NCI-H82 (cell line): ENCODE measurements at regions not wholly inside any gene's neighbourhood (a gene's known extent, or its start where the extent isn't known, plus 50 kb on each side); places are given as distances from the start of the nearest gene placed in this dataset.
"Not testable (repeated sequence)": the region's sequence is repeated elsewhere in the genome, so short reads cannot be mapped to it uniquely, and the experiment has no call there.

ENCODE experiments used
- DNase-seq: peaks from one replicate; lab custom pipeline; 2025; lab: John Stamatoyannopoulos, UW

GRCh38 chr1:20432341-20432740 is 53.7 kb downstream of the CAMK2N1 start:
- DNase-seq, result no peak

GRCh38 chr1:20431176-20431460 is 54.9 kb downstream of the CAMK2N1 start:
- DNase-seq, result no peak

DNA sequence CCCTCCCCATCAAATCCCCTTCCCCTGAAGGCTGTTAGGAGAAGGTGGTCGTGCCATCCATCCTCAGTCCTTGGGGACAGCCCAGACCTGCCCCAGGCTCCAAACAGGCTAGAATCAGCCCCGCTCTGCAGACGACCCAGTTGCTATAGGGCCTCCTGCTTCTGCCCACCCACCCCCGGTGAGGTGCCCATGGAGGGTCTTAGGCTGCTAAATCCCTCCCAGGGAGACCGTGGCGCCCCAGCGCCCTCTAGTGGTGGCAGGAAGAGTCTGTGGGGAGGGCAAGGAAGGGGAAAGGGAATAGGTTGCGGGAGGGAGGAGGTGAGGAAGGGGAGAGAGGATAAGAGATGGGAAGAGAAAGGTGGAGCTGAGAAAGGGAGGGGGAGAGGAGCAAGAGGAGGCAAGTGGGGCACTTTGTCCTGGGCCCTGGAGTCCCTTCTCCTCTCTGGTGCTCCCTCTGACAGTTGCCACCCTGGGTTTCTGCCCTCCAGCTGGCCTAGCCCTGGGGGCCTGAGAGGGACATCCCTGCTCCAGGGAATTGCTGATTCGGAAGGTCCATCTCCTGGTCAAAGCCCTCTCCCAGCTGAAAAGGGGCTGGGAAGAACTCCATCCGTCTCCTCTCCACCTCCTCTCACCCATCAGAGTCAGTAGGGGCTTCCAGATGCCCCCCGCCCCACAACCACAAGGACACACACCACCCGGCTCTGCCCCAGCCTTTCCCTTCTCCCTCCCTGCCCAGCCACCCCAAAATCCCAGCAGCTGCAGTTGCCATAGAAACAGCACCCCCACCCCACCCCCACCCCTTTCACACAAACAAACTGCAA is 55.4 kb downstream of the CAMK2N1 start:
- peak; percentile 82 for DNase-seq

- no peak for DNase-seq
Measured at GRCh38 chr1:20429296-20429695, 56.7 kb downstream of the CAMK2N1 start.

- DNase-seq, result no peak
Measured at GRCh38 chr1:20428841-20429240, 57.2 kb downstream of the CAMK2N1 start.

DNA sequence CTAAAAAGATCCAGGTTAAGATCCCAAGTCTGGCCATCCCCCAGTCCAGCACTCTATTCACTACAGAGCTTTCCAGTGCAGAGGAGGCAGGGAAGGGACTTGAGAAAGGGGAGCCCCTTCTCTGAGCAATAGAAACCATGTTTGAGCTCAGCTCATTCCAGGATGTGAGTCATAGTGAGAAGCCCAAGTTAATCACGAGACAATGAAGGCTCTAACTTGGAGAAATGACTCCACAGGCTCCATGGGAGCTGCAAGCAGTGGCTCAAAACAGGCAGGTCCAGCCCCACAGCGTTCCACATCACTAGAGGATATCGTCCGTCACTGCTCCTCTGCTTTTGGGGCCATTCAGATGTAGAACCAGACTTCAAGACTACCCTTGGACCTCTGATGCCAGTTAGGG is 59.1 kb downstream of the CAMK2N1 start:
- DNase-seq, result no peak

GRCh38 chr1:20426371-20426770 is 59.6 kb downstream of the CAMK2N1 start:
- DNase-seq, result peak; percentile 37

DNA sequence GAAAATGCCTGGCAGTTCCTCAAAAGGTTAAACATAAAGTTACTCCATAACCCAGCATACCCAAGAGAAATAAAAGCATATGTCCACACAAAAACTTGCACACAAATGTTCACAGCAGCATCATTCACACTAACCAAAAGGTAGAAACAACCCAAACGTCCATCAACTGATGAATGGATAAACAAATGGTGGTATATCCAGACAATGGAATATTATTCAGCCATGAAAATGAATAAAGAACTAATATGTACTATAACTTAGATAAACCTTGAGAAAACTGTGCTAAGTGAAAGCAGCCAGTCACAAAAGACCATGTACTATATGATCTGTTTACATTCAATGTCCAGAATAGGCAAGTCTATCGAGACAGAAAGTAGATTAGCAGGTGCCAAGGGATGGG is 60.4 kb downstream of the CAMK2N1 start:
- DNase-seq, result no peak

DNA sequence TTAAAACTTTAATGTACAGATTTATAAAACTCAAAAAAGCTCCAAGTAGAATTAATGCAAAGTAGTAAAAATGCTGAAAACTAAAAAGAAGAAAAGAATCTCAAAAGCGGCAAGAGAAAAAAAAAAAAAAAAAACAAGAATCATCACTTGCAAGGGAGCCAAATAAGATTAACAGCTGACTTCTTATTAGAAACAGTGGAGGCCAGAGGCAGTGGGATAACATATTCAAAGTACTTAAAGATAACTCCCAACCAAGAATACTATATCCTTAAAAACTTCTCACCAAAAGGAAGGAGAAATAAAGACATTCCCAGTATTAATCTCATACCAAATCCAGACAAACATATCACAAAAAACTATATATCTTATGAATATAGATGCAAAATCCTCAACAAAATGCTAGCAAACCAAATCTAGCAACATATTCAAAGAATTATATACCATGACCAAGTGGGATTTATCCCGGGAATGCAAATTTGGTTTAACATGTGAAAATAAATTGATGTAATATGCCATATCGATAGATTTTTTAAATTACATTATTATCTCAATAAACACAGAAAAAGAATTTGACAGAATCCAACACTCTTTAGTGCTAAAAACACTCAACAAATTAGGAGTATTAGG is 62.7 kb downstream of the CAMK2N1 start:
- no peak for DNase-seq

DNA sequence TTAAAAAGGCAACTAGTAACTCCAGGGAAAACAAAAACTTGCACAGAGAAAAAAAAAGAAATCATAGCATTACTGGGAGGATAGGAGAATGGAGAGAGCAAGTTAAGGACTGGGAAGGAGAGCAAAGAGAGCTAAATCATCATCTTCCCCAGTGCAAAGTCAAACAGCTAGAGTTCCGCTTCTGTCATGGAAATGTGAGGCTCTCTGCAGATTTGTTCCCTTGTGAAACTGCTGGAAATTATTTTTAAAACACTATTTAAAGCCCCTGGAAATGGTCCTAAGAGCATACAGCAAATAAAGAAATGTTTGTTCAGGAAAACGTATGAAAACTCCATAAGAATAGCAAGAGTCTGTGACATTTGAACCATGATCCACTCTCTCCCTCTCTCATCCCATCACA is 64.6 kb downstream of the CAMK2N1 start:
- DNase-seq, result no peak

GRCh38 chr1:20417581-20417980 is 68.4 kb downstream of the CAMK2N1 start:
- no peak for DNase-seq

- no peak for DNase-seq
Measured at GRCh38 chr1:20416706-20417105, 69.3 kb downstream of the CAMK2N1 start.

DNA sequence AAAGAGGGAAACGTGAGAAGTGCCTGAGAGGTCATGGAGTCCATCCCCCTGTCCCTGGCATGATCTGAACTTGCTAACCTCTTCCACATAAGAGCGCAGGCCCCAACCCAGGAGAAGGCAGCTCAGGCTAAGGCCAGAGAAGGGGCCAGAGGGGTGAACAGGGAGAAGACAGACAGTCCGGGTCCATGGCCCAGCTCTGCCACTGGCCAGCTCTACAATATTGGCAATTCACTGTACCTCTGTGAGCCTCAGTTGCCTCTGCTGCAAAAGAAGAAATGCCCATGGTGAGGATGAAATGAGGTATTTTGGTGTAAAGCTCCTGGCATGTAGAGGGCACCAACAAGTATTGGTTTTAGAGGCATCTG is 72.3 kb downstream of the CAMK2N1 start:
- DNase-seq, result no peak

DNA sequence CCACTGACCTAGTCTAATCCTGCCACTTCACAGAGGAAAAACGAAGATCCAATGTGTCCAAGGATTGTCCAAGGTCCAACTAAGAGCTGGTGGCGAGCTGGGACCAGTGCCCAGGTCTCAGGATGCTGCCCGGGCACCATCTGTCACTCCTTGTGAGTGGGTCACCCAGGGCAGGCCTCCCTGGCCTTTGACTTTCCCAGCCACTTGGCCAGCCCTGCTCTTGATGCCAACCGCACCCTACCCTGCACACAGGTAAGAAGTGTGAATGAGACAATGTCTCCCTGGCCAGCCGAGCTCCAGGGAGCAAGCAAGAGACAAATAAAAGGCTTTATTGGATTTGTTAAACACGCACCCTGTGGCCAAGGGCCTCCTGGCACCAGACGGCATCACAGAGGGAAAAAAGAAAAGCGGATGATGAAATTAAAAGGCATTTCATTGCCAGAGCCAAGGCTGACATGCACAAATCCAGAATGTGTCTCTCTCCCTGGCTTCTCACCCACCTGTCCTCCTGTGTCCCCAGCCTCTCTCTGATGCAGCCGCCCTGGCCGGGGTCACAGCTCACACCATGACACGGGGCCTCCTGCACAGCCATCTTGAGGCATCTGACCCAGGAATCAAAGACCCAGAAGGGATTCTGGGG is 72.8 kb downstream of the CAMK2N1 start:
- DNase-seq, result peak; percentile 14

- no peak for DNase-seq
Measured at GRCh38 chr1:20411196-20411980, 74.6 kb downstream of the CAMK2N1 start.

GRCh38 chr1:20410503-20410902 is 75.5 kb downstream of the CAMK2N1 start:
- no peak for DNase-seq

DNA sequence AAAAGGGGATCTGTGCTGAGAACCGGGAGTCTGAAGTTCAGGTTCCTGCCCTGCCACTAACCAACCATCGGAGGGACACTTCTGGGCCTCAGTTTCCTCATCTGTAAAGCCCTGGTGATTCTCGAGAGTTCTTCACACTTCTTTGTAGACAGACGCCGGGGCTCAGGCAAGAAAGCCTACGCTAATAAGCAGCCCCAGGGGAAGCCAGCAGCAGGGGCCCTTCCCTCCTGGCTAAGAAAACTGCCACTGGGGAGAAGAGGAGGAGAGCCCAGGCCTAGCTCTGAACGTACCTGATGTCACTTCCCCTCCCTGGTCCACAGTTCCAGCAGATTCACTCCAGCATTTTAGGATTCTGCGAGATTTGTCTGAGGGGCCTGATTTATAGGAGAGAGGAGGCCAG is 76.0 kb downstream of the CAMK2N1 start:
- DNase-seq, result peak; percentile 27

- DNase-seq, result no peak
Measured at GRCh38 chr1:20409012-20409411, 77.0 kb downstream of the CAMK2N1 start.

GRCh38 chr1:20408133-20408650 is 77.8 kb downstream of the CAMK2N1 start:
- not testable (repeated sequence) for DNase-seq

GRCh38 chr1:20405893-20406604 is 80.0 kb downstream of the CAMK2N1 start:
- DNase-seq, result peak; percentile 24

DNA sequence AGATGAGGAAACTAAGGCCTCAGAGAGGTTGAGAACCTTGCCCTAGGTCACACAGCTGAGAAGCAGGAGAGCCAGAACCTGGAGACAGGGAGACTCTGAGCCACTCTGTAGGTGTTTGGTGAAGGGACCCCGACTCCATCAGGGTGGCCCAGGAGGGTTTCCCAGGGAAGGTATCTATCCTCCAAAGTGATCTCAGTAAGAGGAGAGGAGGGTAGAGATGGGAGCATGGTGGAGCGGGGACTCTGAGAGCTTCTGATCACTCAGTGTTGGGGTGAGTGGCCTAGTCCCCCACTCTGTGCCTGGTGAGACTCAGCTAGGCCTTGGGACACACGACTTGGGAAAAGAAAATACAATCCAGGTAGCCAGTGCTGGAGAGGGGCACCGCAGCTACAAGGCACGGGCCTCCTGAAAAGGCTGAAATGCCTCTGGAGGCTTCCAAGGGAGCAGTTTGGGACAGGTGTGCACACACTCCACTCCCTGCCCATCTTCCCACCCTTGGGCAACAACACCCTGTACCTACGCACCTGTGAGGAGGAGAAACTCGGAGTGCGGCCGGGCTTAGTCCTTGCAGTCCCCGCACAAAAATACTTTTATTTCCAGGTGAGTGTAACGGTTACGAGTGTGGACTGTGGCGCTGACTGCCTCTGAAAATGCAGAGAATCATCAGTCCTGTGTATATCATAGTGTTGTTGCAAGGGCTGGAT is 80.8 kb downstream of the CAMK2N1 start:
- DNase-seq, result no peak
